Esophagus (tissue), 2 donors: ENCODE measurements at regions not wholly inside any gene's neighbourhood (a gene's known extent, or its start where the extent isn't known, plus 50 kb on each side); places are given as distances from the start of the nearest gene placed in this dataset.

Experiments
- H3K27ac ChIP-seq, 2 donors: one replicate each; pipeline ENCODE4 v1.5.1; 2013; ENCODE audit warnings: low read depth in 2 of 2, mild to moderate bottlenecking in 2 of 2, inconsistent platforms in 1 of 2, low read length in 1 of 2, moderate library complexity in 1 of 2
- H3K27me3 ChIP-seq, 2 donors: one replicate each; pipeline ENCODE4 v1.6.1; 2013; ENCODE audit warnings: low read length in 2 of 2, control low read depth in 1 of 2, mild to moderate bottlenecking in 1 of 2; ENCODE audit not compliant: insufficient read depth in 2 of 2, control insufficient read depth in 1 of 2
- H3K36me3 ChIP-seq, 2 donors: one replicate each; pipeline ENCODE4 v1.6.1; 2013; ENCODE audit warnings: low read length in 1 of 2; ENCODE audit not compliant: control insufficient read depth in 2 of 2, insufficient read depth in 2 of 2
- H3K4me1 ChIP-seq, 2 donors: one replicate each; pipeline ENCODE4 v1.6.1; 2013; ENCODE audit warnings: low read length in 1 of 2; ENCODE audit not compliant: control insufficient read depth in 2 of 2, insufficient read depth in 2 of 2
- H3K4me3 ChIP-seq, 2 donors: one replicate each; pipeline ENCODE4 v1.5.1; 2013; ENCODE audit warnings: low read length in 2 of 2, mild to moderate bottlenecking in 2 of 2, low read depth in 1 of 2, moderate library complexity in 1 of 2
- H3K9me3 ChIP-seq, 2 donors: one replicate each; pipeline ENCODE4 v1.6.1; 2013; ENCODE audit warnings: mild to moderate bottlenecking in 2 of 2, low read depth in 1 of 2, low read length in 1 of 2, moderate library complexity in 1 of 2; ENCODE audit not compliant: control insufficient read depth in 2 of 2, insufficient read depth in 1 of 2
- WGBS, 2 donors: extraction: QIAGEN DNeasy Blood & Tissue Kit; methylation state at CpG; one replicate each; pipeline ENCODE4 v1.1.7; 2013; 5-methylcytosine and 5-hydroxymethylcytosine counted together
- donor health status: healthy with polysubstance abuse.
- donor health status: Bipolar disorder and iron deficiency.

GRCh38 chr5:105587963-105588662 lies 2025.5 kb upstream of the NUDT12 start:
- WGBS, 2 donors = 41 to 44% methylated on average over 6 of the region's 6 CpGs
- Histone ChIP-seq H3K36me3 (no peaks in the 10 kb centered on the region), H3K4me3 (no peak overlapping the region), H3K27me3 (no peaks in the 10 kb centered on the region), H3K27ac (no peak overlapping the region), H3K4me1 (no peaks in the 10 kb centered on the region), H3K9me3 (no peaks in the 10 kb centered on the region)

GRCh38 chr5:105581988-105582690 lies 2019.5 kb upstream of the NUDT12 start:
- H3K4me3 ChIP-seq = no peak overlapping the region
- H3K27ac ChIP-seq = no peak overlapping the region
- no peaks in the 10 kb centered on the region for H3K36me3 ChIP-seq
- H3K27me3 ChIP-seq = no peaks in the 10 kb centered on the region
- 70 to 78% methylated on average over 7 of the region's 7 CpGs for WGBS, 2 donors
- H3K4me1 ChIP-seq = no peaks in the 10 kb centered on the region
- peaks cover 2 to 5% of the 10 kb centered on the region in 2 donors for H3K9me3 ChIP-seq

DNA sequence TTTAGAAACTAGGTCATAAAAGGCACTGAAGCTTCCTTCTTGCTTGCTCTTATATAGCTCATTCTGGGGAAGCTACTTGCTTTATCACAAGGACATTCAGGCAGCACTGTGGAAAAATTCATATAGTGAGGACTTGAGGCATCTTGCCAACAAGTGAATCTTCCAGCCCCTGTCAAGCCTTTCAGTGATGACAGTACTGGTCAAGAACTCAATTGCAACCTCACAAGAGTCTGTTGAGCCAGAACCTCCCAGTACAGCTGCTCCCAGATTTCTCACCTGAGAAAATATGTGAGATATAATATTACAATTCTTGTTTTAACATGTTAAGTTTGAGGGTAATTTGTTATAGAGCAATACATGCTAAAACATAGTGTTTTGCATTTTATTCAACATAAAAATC lies 2011.0 kb upstream of the NUDT12 start:
- Histone ChIP-seq H3K4me3 (no peak overlapping the region), H3K4me1 (no peaks in the 10 kb centered on the region), H3K27me3 (no peaks in the 10 kb centered on the region), H3K36me3 (no peaks in the 10 kb centered on the region), H3K27ac (no peak overlapping the region), H3K9me3 (no peaks in the 10 kb centered on the region)

GRCh38 chr5:105565531-105565930 lies 2002.9 kb upstream of the NUDT12 start:
- Histone ChIP-seq H3K4me3 (no peak overlapping the region), H3K4me1 (no peaks in the 10 kb centered on the region), H3K27ac (no peak overlapping the region), H3K36me3 (no peaks in the 10 kb centered on the region), H3K27me3 (no peaks in the 10 kb centered on the region), H3K9me3 (no peaks in the 10 kb centered on the region)
- WGBS, 2 donors = 55 to 63% methylated on average over 1 of the region's 1 CpG

DNA sequence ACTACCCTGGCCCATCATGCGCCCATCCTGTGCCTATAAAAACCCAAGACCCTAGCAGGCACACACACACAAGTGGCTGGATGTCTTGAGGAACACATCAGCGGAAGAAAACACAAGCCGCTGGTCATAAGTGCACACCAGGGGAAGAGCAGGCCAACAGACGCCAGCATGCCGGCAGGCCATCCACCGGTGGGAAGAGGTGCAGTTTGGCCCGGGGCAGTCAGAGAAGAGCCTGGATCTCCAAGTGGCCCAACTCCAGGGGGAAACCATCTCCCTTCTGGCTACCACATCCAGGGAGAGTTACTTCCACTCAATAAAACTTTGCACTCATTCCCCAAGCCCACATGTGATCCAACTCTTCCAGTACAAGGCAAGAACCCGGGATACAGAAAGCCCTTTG lies 2001.3 kb upstream of the NUDT12 start:
- H3K4me3 ChIP-seq = no peak overlapping the region
- no peaks in the 10 kb centered on the region for H3K27me3 ChIP-seq
- WGBS, 2 donors = 91 to 96% methylated on average over 8 of the region's 8 CpGs
- no peak overlapping the region for H3K27ac ChIP-seq
- no peaks in the 10 kb centered on the region for H3K9me3 ChIP-seq
- H3K36me3 ChIP-seq = no peaks in the 10 kb centered on the region
- no peaks in the 10 kb centered on the region for H3K4me1 ChIP-seq

DNA sequence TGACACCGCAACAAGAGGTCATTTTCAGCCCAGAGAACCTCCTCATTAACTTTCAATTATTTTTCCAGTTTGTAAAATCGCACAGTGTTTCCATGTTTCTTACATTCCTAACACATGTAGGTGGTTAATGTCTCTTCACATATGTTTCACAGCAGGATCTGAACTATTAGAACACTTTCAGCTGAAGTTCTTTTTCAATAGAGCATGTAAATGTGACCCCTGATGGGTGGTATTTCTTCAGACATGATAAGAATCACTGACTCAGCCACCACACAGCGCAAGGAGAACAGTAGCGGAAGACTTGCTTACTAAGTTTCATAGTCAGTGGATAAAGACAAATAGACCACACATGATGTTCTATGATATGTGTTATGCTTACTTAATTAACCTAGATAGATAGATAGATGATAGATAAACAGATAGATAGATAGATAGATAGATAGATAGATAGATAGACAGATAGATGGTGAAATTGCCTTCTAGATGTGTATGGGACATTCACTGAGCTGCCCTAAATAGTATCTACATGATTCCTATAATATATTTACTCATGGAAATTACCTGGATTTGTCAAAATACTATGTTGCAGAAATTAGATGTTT lies 1992.1 kb upstream of the NUDT12 start:
- H3K36me3 ChIP-seq = no peaks in the 10 kb centered on the region
- no peaks in the 10 kb centered on the region for H3K9me3 ChIP-seq
- H3K27me3 ChIP-seq = no peaks in the 10 kb centered on the region
- no peak overlapping the region for H3K4me3 ChIP-seq
- WGBS, 2 donors = 88 to 91% methylated on average over 4 of the region's 4 CpGs
- no peaks in the 10 kb centered on the region for H3K4me1 ChIP-seq
- H3K27ac ChIP-seq = no peak overlapping the region

GRCh38 chr5:105544300-105544699 lies 1981.7 kb upstream of the NUDT12 start:
- Histone ChIP-seq H3K4me1 (no peaks in the 10 kb centered on the region), H3K27ac (no peak overlapping the region), H3K27me3 (no peaks in the 10 kb centered on the region), H3K4me3 (no peak overlapping the region), H3K36me3 (no peaks in the 10 kb centered on the region), H3K9me3 (peaks cover 0 to 2% of the 10 kb centered on the region in 2 donors)
- WGBS, 2 donors = 55 to 59% methylated on average over 1 of the region's 1 CpG

DNA sequence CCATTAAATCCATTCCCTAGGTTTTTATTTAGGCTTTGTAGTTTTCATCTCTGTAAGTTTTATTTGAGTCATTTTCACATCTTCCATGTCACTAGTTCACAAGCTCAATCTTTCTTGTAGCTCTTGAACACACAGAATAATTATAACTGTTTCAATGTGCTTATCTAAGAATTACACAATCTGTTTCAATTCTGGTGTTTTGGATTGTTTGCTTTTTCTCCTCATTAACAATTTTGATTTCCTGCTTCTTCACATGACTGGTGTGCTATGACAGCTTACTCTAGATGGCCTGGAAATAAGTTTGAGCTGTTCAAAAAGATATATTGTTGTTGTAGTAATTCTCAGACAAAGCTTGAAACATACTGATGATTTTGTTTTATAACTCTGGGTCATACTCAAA lies 1974.1 kb upstream of the NUDT12 start:
- Histone ChIP-seq H3K9me3 (no peaks in the 10 kb centered on the region), H3K4me1 (no peaks in the 10 kb centered on the region), H3K27ac (no peak overlapping the region), H3K4me3 (no peak overlapping the region), H3K27me3 (no peaks in the 10 kb centered on the region), H3K36me3 (no peaks in the 10 kb centered on the region)

- no peaks in the 10 kb centered on the region for H3K9me3 ChIP-seq
- H3K36me3 ChIP-seq = no peaks in the 10 kb centered on the region
- no peak overlapping the region for H3K4me3 ChIP-seq
- no peaks in the 10 kb centered on the region for H3K4me1 ChIP-seq
- H3K27me3 ChIP-seq = no peaks in the 10 kb centered on the region
- no peak overlapping the region for H3K27ac ChIP-seq
- WGBS, 2 donors = 42 to 49% methylated on average over 3 of the region's 3 CpGs
Measured at GRCh38 chr5:105530716-105531261, 1968.2 kb upstream of the NUDT12 start.
